ENCODE measurements at regions not wholly inside any gene's neighbourhood (a gene's known extent, or its start where the extent isn't known, plus 50 kb on each side); places are given as distances from the start of the nearest gene placed in this dataset.

- no peak for DNase-seq (ENCODE audit: low spot score)
Measured at GRCh38 chr5:2493356-2493755, 258.1 kb downstream of the IRX2 start.

GRCh38 chr5:2492476-2492875, 259.0 kb downstream of the IRX2 start:
- DNase-seq (ENCODE audit: low spot score), result no peak

- no peak for DNase-seq (ENCODE audit: low spot score)
Measured at GRCh38 chr5:2491846-2492245, 259.6 kb downstream of the IRX2 start.

- no peak for DNase-seq (ENCODE audit: low spot score)
Measured at GRCh38 chr5:2489306-2489705, 262.2 kb downstream of the IRX2 start.

- DNase-seq (ENCODE audit: low spot score), result no peak
Measured at GRCh38 chr5:2488593-2488992, 262.9 kb downstream of the IRX2 start.

GRCh38 chr5:2487152-2487763, 264.2 kb downstream of the IRX2 start:
- no peak for DNase-seq (ENCODE audit: low spot score)

- DNase-seq (ENCODE audit: low spot score), result no peak
Measured at GRCh38 chr5:2486373-2486772, 265.1 kb downstream of the IRX2 start.

GRCh38 chr5:2482778-2483177, 268.7 kb downstream of the IRX2 start:
- DNase-seq (ENCODE audit: low spot score), result no peak

- DNase-seq (ENCODE audit: low spot score), result no peak
Measured at GRCh38 chr5:2480871-2481270, 270.6 kb downstream of the IRX2 start.

- no peak for DNase-seq (ENCODE audit: low spot score)
Measured at GRCh38 chr5:2475902-2476301, 275.6 kb downstream of the IRX2 start.

- no peak for DNase-seq (ENCODE audit: low spot score)
Measured at GRCh38 chr5:2472670-2473069, 278.8 kb downstream of the IRX2 start.

- no peak for DNase-seq (ENCODE audit: low spot score)
Measured at GRCh38 chr5:2471152-2471879, 280.2 kb downstream of the IRX2 start.

GRCh38 chr5:2466966-2467365, 284.5 kb downstream of the IRX2 start:
- DNase-seq (ENCODE audit: low spot score), result no peak

GRCh38 chr5:2465383-2465782, 286.1 kb downstream of the IRX2 start:
- DNase-seq (ENCODE audit: low spot score), result no peak

- no peak for DNase-seq (ENCODE audit: low spot score)
Measured at GRCh38 chr5:2464141-2464540, 287.3 kb downstream of the IRX2 start.

GRCh38 chr5:2461701-2462691, 289.5 kb downstream of the IRX2 start:
- no peak for DNase-seq (ENCODE audit: low spot score)

GRCh38 chr5:2460098-2460497, 291.4 kb downstream of the IRX2 start:
- no peak for DNase-seq (ENCODE audit: low spot score)

GRCh38 chr5:2459251-2459650, 292.2 kb downstream of the IRX2 start:
- no peak for DNase-seq (ENCODE audit: low spot score)

- DNase-seq (ENCODE audit: low spot score), result no peak
Measured at GRCh38 chr5:2455878-2456277, 295.6 kb downstream of the IRX2 start.

- DNase-seq (ENCODE audit: low spot score), result no peak
Measured at GRCh38 chr5:2454876-2455275, 296.6 kb downstream of the IRX2 start.

GRCh38 chr5:2453781-2454180, 297.7 kb downstream of the IRX2 start:
- DNase-seq (ENCODE audit: low spot score), result no peak

- no peak for DNase-seq (ENCODE audit: low spot score)
Measured at GRCh38 chr5:2451100-2451499, 300.4 kb downstream of the IRX2 start.
